Stimulated activated CD8-positive, alpha-beta memory T cell treated with anti-CD3 and anti-CD28 coated beads, Interleukin-4, amount 100 ng/mL, for 1 hour (primary cell): ENCODE measurements at regions not wholly inside any gene's neighbourhood (a gene's known extent, or its start where the extent isn't known, plus 50 kb on each side); places are given as distances from the start of the nearest gene placed in this dataset.

Experiments
- DNase-seq, 2 donors: peaks; one replicate each; pipeline ENCODE4 v3.0.0-alpha.2; 2020; ENCODE audit warnings: low read depth in 2 of 2, low spot score in 1 of 2

- DNase-seq = no peak
Observed at GRCh38 chr2:129724021-129724757, 255.3 kb upstream of the RAB6C start.

- no peak for DNase-seq
Observed at GRCh38 chr2:129726216-129726615, 253.2 kb upstream of the RAB6C start.

- no peak for DNase-seq
Observed at GRCh38 chr2:129727286-129727685, 252.2 kb upstream of the RAB6C start.

GRCh38 chr2:129728035-129728972 is 251.2 kb upstream of the RAB6C start:
- no peak for DNase-seq

- no peak for DNase-seq
Observed at GRCh38 chr2:129729011-129729410, 250.5 kb upstream of the RAB6C start.

- no peak for DNase-seq
Observed at GRCh38 chr2:129729646-129730045, 249.8 kb upstream of the RAB6C start.

GRCh38 chr2:129730979-129731378 is 248.5 kb upstream of the RAB6C start:
- DNase-seq = no peak

GRCh38 chr2:129731907-129732629 is 247.4 kb upstream of the RAB6C start:
- no peak for DNase-seq

GRCh38 chr2:129732630-129733026 is 246.8 kb upstream of the RAB6C start:
- no peak for DNase-seq

GRCh38 chr2:129733041-129733440 is 246.4 kb upstream of the RAB6C start:
- no peak for DNase-seq

GRCh38 chr2:129733579-129733978 is 245.9 kb upstream of the RAB6C start:
- DNase-seq = no peak

GRCh38 chr2:129734343-129735034 is 245.0 kb upstream of the RAB6C start:
- no peak for DNase-seq

GRCh38 chr2:129735576-129735975 is 243.9 kb upstream of the RAB6C start:
- DNase-seq = no peak

- no peak for DNase-seq
Observed at GRCh38 chr2:129737660-129738527, 241.6 kb upstream of the RAB6C start.

GRCh38 chr2:129738799-129739198 is 240.7 kb upstream of the RAB6C start:
- DNase-seq = no peak

GRCh38 chr2:129740504-129740903 is 239.0 kb upstream of the RAB6C start:
- no peak for DNase-seq

GRCh38 chr2:129741165-129741564 is 238.3 kb upstream of the RAB6C start:
- DNase-seq = no peak

- DNase-seq = no peak
Observed at GRCh38 chr2:129741623-129742022, 237.8 kb upstream of the RAB6C start.

GRCh38 chr2:129742415-129743180 is 236.9 kb upstream of the RAB6C start:
- no peak for DNase-seq
